MCF 10A (cell line): ENCODE measurements at regions not wholly inside any gene's neighbourhood (a gene's known extent, or its start where the extent isn't known, plus 50 kb on each side); places are given as distances from the start of the nearest gene placed in this dataset.

Experiments
- BruUV-seq: library from RNA; stranded (reverse); fragments of 400-500 nt; replicated peaks from 2 replicates; lab custom pipeline; 2021; lab: Mats Ljungman, UMichigan
- CTCF ChIA-PET: fragments of 300-600 bp; sonication (Branson Sonifier 250); formaldehyde crosslinking; extraction: SDS; loops from one replicate; lab custom pipeline; 2021; ENCODE audit warnings: antibody characterized with exemption, inconsistent platforms; lab: Yijun Ruan, JAX
- POLR2A ChIA-PET: fragments of 300-600, 350-650 bp; sonication (Branson Sonifier 250); formaldehyde crosslinking; extraction: SDS; loops from one replicate; lab custom pipeline; 2020; ENCODE audit warnings: antibody characterized with exemption, inconsistent platforms; lab: Yijun Ruan, JAX
- DNase-seq: peaks from one replicate; pipeline ENCODE4 v3.0.0-alpha.2; 2018; ENCODE audit not compliant: unreplicated experiment
- H3K27ac Mint-ChIP-seq: one replicate; pipeline ENCODE4 v1.8.0; 2022; ENCODE audit warnings: mild to moderate bottlenecking, low read depth, mixed read lengths; ENCODE audit not compliant: unreplicated experiment
- H3K27me3 Mint-ChIP-seq: one replicate; pipeline ENCODE4 v1.8.0; 2022; ENCODE audit warnings: mixed read lengths; ENCODE audit not compliant: insufficient read depth, unreplicated experiment
- H3K36me3 Mint-ChIP-seq: one replicate; pipeline ENCODE4 v1.8.0; 2022; ENCODE audit warnings: mild to moderate bottlenecking, moderate library complexity, mixed read lengths; ENCODE audit not compliant: insufficient read depth, unreplicated experiment
- H3K4me1 Mint-ChIP-seq: one replicate; pipeline ENCODE4 v1.8.0; 2022; ENCODE audit warnings: mixed read lengths; ENCODE audit not compliant: insufficient read depth, unreplicated experiment
- H3K4me3 Mint-ChIP-seq: one replicate; pipeline ENCODE4 v1.8.0; 2022; ENCODE audit warnings: mild to moderate bottlenecking, moderate library complexity, mixed read lengths; ENCODE audit not compliant: unreplicated experiment
- H3K9me3 Mint-ChIP-seq: one replicate; pipeline ENCODE4 v1.8.0; 2022; ENCODE audit warnings: mixed read lengths; ENCODE audit not compliant: unreplicated experiment
- intact Hi-C: fragments of 100-400 bp; cut with micrococcal nuclease; formaldehyde crosslinking; loops from 2 replicates; pipeline ENCODE4 v1.14.1; 2022
- TF ChIP-seq, protein P1 (sequence below): fragments of 200-600 bp; IDR thresholded peaks from one replicate; pipeline ENCODE4 v1.8.0; 2022; ENCODE audit warnings: antibody characterized with exemption, mild to moderate bottlenecking; ENCODE audit not compliant: unreplicated experiment

DNA sequence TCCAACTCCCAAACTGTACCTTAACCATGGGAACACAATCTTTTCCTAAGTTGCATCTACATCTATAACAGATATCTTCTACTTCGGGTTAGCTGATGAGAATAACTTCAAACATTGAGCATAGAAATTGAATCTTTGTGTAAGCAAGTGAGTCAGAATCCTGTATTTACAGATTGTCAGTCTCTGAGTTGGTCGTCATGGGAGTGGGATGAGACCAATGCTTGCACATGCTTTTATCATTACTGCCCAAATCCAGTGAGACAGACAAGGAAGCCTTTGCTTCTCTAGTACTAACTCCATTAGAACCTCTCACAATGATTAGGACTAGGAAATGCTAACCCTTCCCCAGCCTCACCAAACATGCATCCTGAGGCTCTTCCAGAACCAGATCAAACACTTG is 587.1 kb upstream of the ZNF717 start:
- intact Hi-C loops = no loop called here
- Mint-ChIP-seq H3K4me1 (no peaks in the 10 kb centered on the region), H3K27ac (no peak overlapping the region), H3K4me3 (no peak overlapping the region), H3K27me3 (peaks cover 41% of the 10 kb centered on the region), H3K9me3 (no peaks in the 10 kb centered on the region), H3K36me3 (no peaks in the 10 kb centered on the region)
- CTCF ChIA-PET = no interaction called here
- BruUV-seq = no TSS peak
- POLR2A ChIA-PET = no interaction called here
- DNase-seq = no peak
- TF ChIP-seq, protein P1, sequence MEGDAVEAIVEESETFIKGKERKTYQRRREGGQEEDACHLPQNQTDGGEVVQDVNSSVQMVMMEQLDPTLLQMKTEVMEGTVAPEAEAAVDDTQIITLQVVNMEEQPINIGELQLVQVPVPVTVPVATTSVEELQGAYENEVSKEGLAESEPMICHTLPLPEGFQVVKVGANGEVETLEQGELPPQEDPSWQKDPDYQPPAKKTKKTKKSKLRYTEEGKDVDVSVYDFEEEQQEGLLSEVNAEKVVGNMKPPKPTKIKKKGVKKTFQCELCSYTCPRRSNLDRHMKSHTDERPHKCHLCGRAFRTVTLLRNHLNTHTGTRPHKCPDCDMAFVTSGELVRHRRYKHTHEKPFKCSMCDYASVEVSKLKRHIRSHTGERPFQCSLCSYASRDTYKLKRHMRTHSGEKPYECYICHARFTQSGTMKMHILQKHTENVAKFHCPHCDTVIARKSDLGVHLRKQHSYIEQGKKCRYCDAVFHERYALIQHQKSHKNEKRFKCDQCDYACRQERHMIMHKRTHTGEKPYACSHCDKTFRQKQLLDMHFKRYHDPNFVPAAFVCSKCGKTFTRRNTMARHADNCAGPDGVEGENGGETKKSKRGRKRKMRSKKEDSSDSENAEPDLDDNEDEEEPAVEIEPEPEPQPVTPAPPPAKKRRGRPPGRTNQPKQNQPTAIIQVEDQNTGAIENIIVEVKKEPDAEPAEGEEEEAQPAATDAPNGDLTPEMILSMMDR = no peak

DNA sequence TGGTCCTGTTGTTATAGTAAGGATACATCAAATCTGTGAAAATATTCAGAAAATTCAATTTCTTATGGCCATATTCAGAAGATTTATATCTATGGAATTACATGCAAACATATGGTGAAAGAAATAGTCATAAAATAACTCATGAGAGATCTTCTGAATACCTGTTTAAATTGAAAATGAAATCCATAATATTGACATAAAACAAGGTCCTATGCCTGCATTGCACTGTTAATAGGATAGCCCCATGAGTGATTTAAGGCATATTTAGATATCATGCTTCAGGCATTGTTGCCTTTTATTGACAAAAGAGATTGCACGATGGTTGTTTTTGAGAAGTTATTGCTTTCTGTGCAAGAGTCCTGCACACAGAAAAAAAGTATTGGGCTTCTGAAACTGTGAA is 591.7 kb upstream of the ZNF717 start:
- Mint-ChIP-seq H3K4me3 (no peak overlapping the region), H3K9me3 (no peaks in the 10 kb centered on the region), H3K36me3 (no peaks in the 10 kb centered on the region), H3K27me3 (peaks cover 9% of the 10 kb centered on the region), H3K27ac (no peak overlapping the region), H3K4me1 (no peaks in the 10 kb centered on the region)
- ChIA-PET CTCF (no interaction called here), POLR2A (no interaction called here)
- TF ChIP-seq, protein P1 = no peak
- intact Hi-C loops = no loop called here
- DNase-seq = no peak
- no TSS peak for BruUV-seq

DNA sequence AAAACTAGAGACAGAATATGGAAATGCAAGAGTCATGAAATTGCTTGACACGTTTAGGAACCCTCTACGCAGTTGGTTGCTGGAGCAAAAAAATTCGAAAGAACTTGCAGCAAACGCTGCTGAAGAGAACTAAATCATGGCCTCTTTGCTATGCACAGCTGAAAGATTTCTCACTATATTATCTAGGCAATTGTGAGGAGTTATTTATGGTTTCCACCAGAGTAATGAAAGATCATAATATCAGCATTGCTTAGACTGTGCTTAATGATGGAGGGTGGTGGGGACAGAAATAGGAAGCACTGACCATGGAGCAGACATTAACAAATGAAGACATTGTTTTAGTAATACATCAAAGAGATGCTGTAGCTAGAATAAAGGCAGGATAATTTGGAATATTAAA is 593.4 kb upstream of the ZNF717 start:
- no TSS peak for BruUV-seq
- ChIA-PET POLR2A (no interaction called here), CTCF (interaction anchor here (0.9 kb wide), 1 partner anchor 10 kb away, joined by 3 read pairs; no protein-coding TSS in a partner anchor)
- intact Hi-C loops = no loop called here
- H3K9me3 Mint-ChIP-seq = no peaks in the 10 kb centered on the region
- H3K4me1 Mint-ChIP-seq = no peaks in the 10 kb centered on the region
- H3K36me3 Mint-ChIP-seq = no peaks in the 10 kb centered on the region
- H3K4me3 Mint-ChIP-seq = no peak overlapping the region
- no peak for DNase-seq
- TF ChIP-seq, protein P1 = no peak
- no peaks in the 10 kb centered on the region for H3K27me3 Mint-ChIP-seq
- H3K27ac Mint-ChIP-seq = no peak overlapping the region

DNA sequence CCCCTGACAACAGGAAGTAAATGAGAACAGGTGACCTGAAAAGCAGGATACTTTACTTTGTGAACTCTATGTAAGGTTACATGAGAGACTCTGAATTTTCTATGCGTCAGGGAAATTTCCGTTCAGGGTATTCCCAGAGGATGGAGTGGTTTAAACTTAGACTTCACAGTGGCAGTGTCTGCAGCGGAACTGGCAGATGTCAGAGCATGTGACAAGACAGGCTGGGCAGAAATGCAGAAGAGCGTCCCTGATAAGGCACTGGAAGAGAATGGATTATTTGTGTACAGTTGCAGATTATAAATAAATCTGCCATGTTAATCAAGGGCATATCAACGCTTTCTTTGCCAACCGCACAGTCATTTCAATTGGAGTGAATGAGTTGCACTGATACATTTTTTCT is 598.4 kb upstream of the ZNF717 start:
- TF ChIP-seq, protein P1 = no peak
- no peaks in the 10 kb centered on the region for H3K27me3 Mint-ChIP-seq
- H3K4me1 Mint-ChIP-seq = no peaks in the 10 kb centered on the region
- intact Hi-C loops = no loop called here
- BruUV-seq = no TSS peak
- H3K36me3 Mint-ChIP-seq = no peaks in the 10 kb centered on the region
- H3K4me3 Mint-ChIP-seq = no peak overlapping the region
- no peak overlapping the region for H3K27ac Mint-ChIP-seq
- ChIA-PET POLR2A (no interaction called here), CTCF (no interaction called here)
- no peak for DNase-seq
- H3K9me3 Mint-ChIP-seq = no peaks in the 10 kb centered on the region
